ENCODE measurements at regions not wholly inside any gene's neighbourhood (a gene's known extent, or its start where the extent isn't known, plus 50 kb on each side); places are given as distances from the start of the nearest gene placed in this dataset.

- Mint-ChIP-seq H3K4me3 (no peak overlapping the region), H3K4me1 (peaks cover 2% of the 10 kb centered on the region), H3K27me3 (ENCODE audit: insufficient read depth, low read depth) (no peaks in the 10 kb centered on the region), H3K36me3 (no peaks in the 10 kb centered on the region), H3K9me3 (peaks cover 4% of the 10 kb centered on the region), H3K27ac (no peak overlapping the region)
- H2AFZ ChIP-seq (replicated peaks) = no peak overlapping the region
- H3K27me3 ChIP-seq = no peaks in the 10 kb centered on the region
- H3K36me3 ChIP-seq = no peaks in the 10 kb centered on the region
- no peak overlapping the region for H3K4me3 ChIP-seq
- no peak overlapping the region for H3K4me2 ChIP-seq
- TF ChIP-seq EZH2phosphoT487 (IDR thresholded peaks at IDR 0.05) = no peak
- TF ChIP-seq CTCF (IDR thresholded peaks at IDR 0.05) = no peak
- TF ChIP-seq EZH2 (IDR thresholded peaks at IDR 0.05) = no peak
- no peaks in the 10 kb centered on the region for H4K20me1 ChIP-seq (ENCODE audit: low read depth)
- no peaks in the 10 kb centered on the region for H3K9me3 ChIP-seq (ENCODE audit: low read depth)
- H3F3A ChIP-seq (ENCODE audit: low read depth) = no peaks in the 10 kb centered on the region
- no peak for DNase-seq (ENCODE audit: low spot score)
- H3K79me2 ChIP-seq (ENCODE audit: low read depth) = no peaks in the 10 kb centered on the region
- no peak overlapping the region for H3K27ac ChIP-seq
- no peaks in the 10 kb centered on the region for H3K4me1 ChIP-seq
- H3K9ac ChIP-seq = no peak overlapping the region
Observed at GRCh38 chr20:12659942-12660341, 348.8 kb upstream of the SPTLC3 start.

GRCh38 chr20:12660918-12661317, 347.9 kb upstream of the SPTLC3 start:
- H3K27me3 Mint-ChIP-seq (ENCODE audit: insufficient read depth, low read depth) = peaks cover 2% of the 10 kb centered on the region
- Histone ChIP-seq H3K27me3 (no peaks in the 10 kb centered on the region), H4K20me1 (ENCODE audit: low read depth) (no peaks in the 10 kb centered on the region), H3K4me3 (no peak overlapping the region), H3K27ac (no peak overlapping the region), H3K9me3 (ENCODE audit: low read depth) (no peaks in the 10 kb centered on the region), H3F3A (ENCODE audit: low read depth) (no peaks in the 10 kb centered on the region), H3K9ac (no peak overlapping the region), H3K4me1 (no peaks in the 10 kb centered on the region), H3K4me2 (no peak overlapping the region), H3K79me2 (ENCODE audit: low read depth) (no peaks in the 10 kb centered on the region), H3K36me3 (no peaks in the 10 kb centered on the region), H2AFZ (replicated peaks) (no peak overlapping the region)
- H3K4me1 Mint-ChIP-seq = peaks cover 2% of the 10 kb centered on the region
- H3K4me3 Mint-ChIP-seq = no peak overlapping the region
- H3K9me3 Mint-ChIP-seq = peaks cover 4% of the 10 kb centered on the region
- DNase-seq (ENCODE audit: low spot score) = peak; percentile 68
- no peak overlapping the region for H3K27ac Mint-ChIP-seq
- peak; percentile 56 for TF ChIP-seq CTCF (IDR thresholded peaks at IDR 0.05)
- TF ChIP-seq EZH2phosphoT487 (IDR thresholded peaks at IDR 0.05) = no peak
- no peak for TF ChIP-seq EZH2 (IDR thresholded peaks at IDR 0.05)
- no peaks in the 10 kb centered on the region for H3K36me3 Mint-ChIP-seq

- Histone ChIP-seq H3K9ac (no peak overlapping the region), H3K4me1 (no peaks in the 10 kb centered on the region), H3F3A (ENCODE audit: low read depth) (no peaks in the 10 kb centered on the region), H4K20me1 (ENCODE audit: low read depth) (no peaks in the 10 kb centered on the region), H3K27me3 (no peaks in the 10 kb centered on the region), H2AFZ (replicated peaks) (no peak overlapping the region), H3K4me3 (no peak overlapping the region), H3K79me2 (ENCODE audit: low read depth) (no peaks in the 10 kb centered on the region), H3K27ac (no peak overlapping the region), H3K4me2 (no peak overlapping the region), H3K9me3 (ENCODE audit: low read depth) (no peaks in the 10 kb centered on the region), H3K36me3 (no peaks in the 10 kb centered on the region)
- Mint-ChIP-seq H3K4me1 (no peaks in the 10 kb centered on the region), H3K4me3 (no peak overlapping the region), H3K27me3 (ENCODE audit: insufficient read depth, low read depth) (peaks cover 3% of the 10 kb centered on the region), H3K36me3 (no peaks in the 10 kb centered on the region), H3K9me3 (no peaks in the 10 kb centered on the region), H3K27ac (no peak overlapping the region)
- no peak for DNase-seq (ENCODE audit: low spot score)
- TF ChIP-seq EZH2phosphoT487 (IDR thresholded peaks at IDR 0.05) = no peak
Observed at GRCh38 chr20:12670301-12670700, 338.5 kb upstream of the SPTLC3 start.

- Histone ChIP-seq H3K4me1 (no peaks in the 10 kb centered on the region), H3K4me3 (no peak overlapping the region)
- H3K4me1 Mint-ChIP-seq = no peaks in the 10 kb centered on the region
Observed at GRCh38 chr20:12673352-12673751, 335.4 kb upstream of the SPTLC3 start.

More at GRCh38 chr20:12673352-12673751, 335.4 kb upstream of the SPTLC3 start:
- H3K79me2 ChIP-seq (ENCODE audit: low read depth) = no peaks in the 10 kb centered on the region
- TF ChIP-seq EZH2 (IDR thresholded peaks at IDR 0.05) = no peak
- TF ChIP-seq CTCF (IDR thresholded peaks at IDR 0.05) = no peak
- no peak for TF ChIP-seq EZH2phosphoT487 (IDR thresholded peaks at IDR 0.05)
- no peaks in the 10 kb centered on the region for H3K36me3 Mint-ChIP-seq
- peaks cover 2% of the 10 kb centered on the region for H3K9me3 Mint-ChIP-seq
- H3K4me2 ChIP-seq = no peak overlapping the region
- H3K27ac ChIP-seq = no peak overlapping the region
- no peak overlapping the region for H2AFZ ChIP-seq (replicated peaks)
- H3K27me3 ChIP-seq = no peaks in the 10 kb centered on the region
- H3F3A ChIP-seq (ENCODE audit: low read depth) = no peaks in the 10 kb centered on the region
- H3K9me3 ChIP-seq (ENCODE audit: low read depth) = no peaks in the 10 kb centered on the region
- no peak overlapping the region for H3K4me3 Mint-ChIP-seq
- H3K9ac ChIP-seq = no peak overlapping the region
- no peak for DNase-seq (ENCODE audit: low spot score)
- no peaks in the 10 kb centered on the region for H4K20me1 ChIP-seq (ENCODE audit: low read depth)
- no peak overlapping the region for H3K27ac Mint-ChIP-seq
- H3K27me3 Mint-ChIP-seq (ENCODE audit: insufficient read depth, low read depth) = peaks cover 2% of the 10 kb centered on the region
- H3K36me3 ChIP-seq = no peaks in the 10 kb centered on the region
